Mammary epithelial cell (primary cell): ENCODE measurements at regions not wholly inside any gene's neighbourhood (a gene's known extent, or its start where the extent isn't known, plus 50 kb on each side); places are given as distances from the start of the nearest gene placed in this dataset.

Source experiments
- EZH2 ChIP-seq: IDR thresholded peaks from 2 replicates; pipeline ENCODE4 v1.6.1; 2012; ENCODE audit warnings: low read length, inconsistent platforms, borderline replicate concordance
- TF ChIP-seq, protein P1 (sequence below), 2 donors: IDR thresholded peaks in 1 of 2; conservative IDR thresholded peaks in 1 of 2; 2 replicates each; pipeline ENCODE4 v1.5.1; 2011 to 2012; ENCODE audit warnings: inconsistent platforms in 2 of 2, low read length in 2 of 2, mild to moderate bottlenecking in 2 of 2, control low read depth in 1 of 2, low read depth in 1 of 2; ENCODE audit not compliant: insufficient read depth in 1 of 2; ENCODE audit errors: extremely low read depth in 1 of 2

DNA sequence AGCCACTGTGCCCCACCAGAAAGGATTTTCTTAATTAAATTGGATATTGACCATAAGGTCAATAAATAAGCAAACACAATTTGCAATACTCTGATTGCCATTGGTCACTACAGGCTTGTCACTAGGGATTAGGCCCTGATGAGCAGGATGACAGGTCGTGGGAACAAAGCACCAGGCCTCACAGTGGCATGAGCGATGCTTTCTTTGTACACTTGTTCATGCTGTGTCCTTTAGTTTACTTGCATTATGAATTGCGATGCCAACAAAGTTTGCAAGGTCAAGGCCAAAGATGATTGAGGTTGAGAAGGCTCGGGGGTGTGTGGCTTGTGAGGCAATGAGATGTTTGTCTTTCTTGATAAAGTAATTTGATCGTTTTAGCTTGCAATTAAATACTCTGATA is 136.0 kb downstream of the TTC8 start:
- TF ChIP-seq, protein P1, sequence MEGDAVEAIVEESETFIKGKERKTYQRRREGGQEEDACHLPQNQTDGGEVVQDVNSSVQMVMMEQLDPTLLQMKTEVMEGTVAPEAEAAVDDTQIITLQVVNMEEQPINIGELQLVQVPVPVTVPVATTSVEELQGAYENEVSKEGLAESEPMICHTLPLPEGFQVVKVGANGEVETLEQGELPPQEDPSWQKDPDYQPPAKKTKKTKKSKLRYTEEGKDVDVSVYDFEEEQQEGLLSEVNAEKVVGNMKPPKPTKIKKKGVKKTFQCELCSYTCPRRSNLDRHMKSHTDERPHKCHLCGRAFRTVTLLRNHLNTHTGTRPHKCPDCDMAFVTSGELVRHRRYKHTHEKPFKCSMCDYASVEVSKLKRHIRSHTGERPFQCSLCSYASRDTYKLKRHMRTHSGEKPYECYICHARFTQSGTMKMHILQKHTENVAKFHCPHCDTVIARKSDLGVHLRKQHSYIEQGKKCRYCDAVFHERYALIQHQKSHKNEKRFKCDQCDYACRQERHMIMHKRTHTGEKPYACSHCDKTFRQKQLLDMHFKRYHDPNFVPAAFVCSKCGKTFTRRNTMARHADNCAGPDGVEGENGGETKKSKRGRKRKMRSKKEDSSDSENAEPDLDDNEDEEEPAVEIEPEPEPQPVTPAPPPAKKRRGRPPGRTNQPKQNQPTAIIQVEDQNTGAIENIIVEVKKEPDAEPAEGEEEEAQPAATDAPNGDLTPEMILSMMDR (conservative IDR thresholded peaks at IDR 0.05 in 1 of 2, IDR thresholded peaks at IDR 0.05 in 1 of 2; ENCODE audit: extremely low read depth in 1 of 2, insufficient read depth in 1 of 2, low read depth in 1 of 2, low read length in 2 of 2) = no peak
- TF ChIP-seq EZH2 = no peak
